GM12865 (cell line): ENCODE measurements at regions not wholly inside any gene's neighbourhood (a gene's known extent, or its start where the extent isn't known, plus 50 kb on each side); places are given as distances from the start of the nearest gene placed in this dataset.
A peak's percentile ranks its signal among the peaks of the same experiment; 100 is the strongest.

Experiments
- DNase-seq: peaks from one replicate; pipeline ENCODE4 v3.0.0; 2010; ENCODE audit warnings: low read depth
- H3K4me3 ChIP-seq: 2 replicates; pipeline ENCODE4 v1.5.1; 2011; ENCODE audit warnings: mild to moderate bottlenecking, low read depth, low read length, control low read depth
- CTCF ChIP-seq: IDR thresholded peaks from 2 replicates; pipeline ENCODE4 v1.5.1; 2011; ENCODE audit warnings: low read length, control low read depth, low read depth, inconsistent platforms; ENCODE audit not compliant: insufficient read depth; ENCODE audit errors: missing control alignments

- no peak for DNase-seq
- TF ChIP-seq CTCF, result no peak
- no peak overlapping the region for H3K4me3 ChIP-seq
These were observed 177.7 kb upstream of the COL1A2 start for GRCh38 chr7:94216944-94217461.

- no peak for DNase-seq
- no peak overlapping the region for H3K4me3 ChIP-seq
- no peak for TF ChIP-seq CTCF
These were observed 176.9 kb upstream of the COL1A2 start for GRCh38 chr7:94217766-94218165.

DNA sequence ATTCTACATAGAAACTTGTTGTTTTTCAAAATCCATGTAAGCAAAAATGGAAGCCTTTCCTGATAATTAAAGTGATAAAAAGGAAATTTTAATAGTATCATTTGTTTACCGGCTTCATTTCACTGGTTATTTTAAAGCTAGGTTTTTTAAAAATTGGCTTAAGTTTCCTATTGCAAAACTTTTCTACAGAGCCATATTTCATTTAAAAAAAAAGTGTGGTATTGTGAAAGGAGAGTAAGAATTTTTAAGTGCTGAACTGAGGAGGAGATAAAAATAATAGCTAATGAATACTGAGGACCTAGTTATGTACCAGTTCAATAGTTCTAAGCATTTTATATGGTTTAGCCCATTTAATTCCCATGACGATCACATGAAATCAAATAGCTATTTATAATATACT lies 172.2 kb upstream of the COL1A2 start:
- no peak for TF ChIP-seq CTCF
- no peak overlapping the region for H3K4me3 ChIP-seq
- no peak for DNase-seq

- TF ChIP-seq CTCF, result peak; percentile 33
- DNase-seq, result peak; percentile 22
- H3K4me3 ChIP-seq, result no peak overlapping the region
These were observed 171.2 kb upstream of the COL1A2 start for GRCh38 chr7:94223375-94224084.

GRCh38 chr7:94228223-94228622 lies 166.5 kb upstream of the COL1A2 start:
- H3K4me3 ChIP-seq, result no peak overlapping the region
- no peak for TF ChIP-seq CTCF
- no peak for DNase-seq

DNA sequence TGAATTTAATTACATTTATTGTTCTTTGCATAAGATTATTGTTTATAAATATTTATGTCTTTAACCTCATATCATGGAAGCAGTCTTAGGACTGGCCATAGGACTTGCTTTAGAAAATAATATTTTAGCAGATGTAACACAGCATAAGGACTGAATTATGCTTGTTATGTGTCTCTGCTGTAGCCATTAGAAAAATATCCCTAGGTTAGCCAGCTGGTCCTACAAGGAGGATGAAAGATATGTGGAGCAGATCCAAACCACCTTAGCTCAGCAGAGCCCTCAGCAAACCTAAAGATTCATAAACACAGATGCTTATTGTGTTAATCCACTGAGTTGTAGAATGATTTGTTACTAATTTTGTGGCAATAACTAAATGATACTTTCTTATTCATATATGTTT lies 166.0 kb upstream of the COL1A2 start:
- no peak overlapping the region for H3K4me3 ChIP-seq
- no peak for DNase-seq
- no peak for TF ChIP-seq CTCF

- no peak for TF ChIP-seq CTCF
- peak; percentile 10 for DNase-seq
- no peak overlapping the region for H3K4me3 ChIP-seq
These were observed 163.4 kb upstream of the COL1A2 start for GRCh38 chr7:94231305-94231704.
